GM19043 (cell line): ENCODE measurements at regions not wholly inside any gene's neighbourhood (a gene's known extent, or its start where the extent isn't known, plus 50 kb on each side); places are given as distances from the start of the nearest gene placed in this dataset.

Source experiments
- ATAC-seq: cut with Tn5 transposase; IDR thresholded peaks from one replicate; pipeline ENCODE4 v1.9.1; 2021; ENCODE audit warnings: low read depth; ENCODE audit not compliant: unreplicated experiment

GRCh38 chr14:62626416-62626815, 418.8 kb downstream of the KCNH5 start:
- ATAC-seq: no peak

GRCh38 chr14:62629176-62629725, 416.0 kb downstream of the KCNH5 start:
- no peak for ATAC-seq

- no peak for ATAC-seq
Observed at GRCh38 chr14:62631176-62631575, 414.1 kb downstream of the KCNH5 start.

GRCh38 chr14:62632771-62633170, 412.5 kb downstream of the KCNH5 start:
- no peak for ATAC-seq

GRCh38 chr14:62645649-62646048, 399.6 kb downstream of the KCNH5 start:
- no peak for ATAC-seq
